IMR-90 (cell line): ENCODE measurements at regions not wholly inside any gene's neighbourhood (a gene's known extent, or its start where the extent isn't known, plus 50 kb on each side); places are given as distances from the start of the nearest gene placed in this dataset.
"Not testable (repeated sequence)": the region's sequence is repeated elsewhere in the genome, so short reads cannot be mapped to it uniquely, and the experiment has no call there.

ENCODE experiments used
- ATAC-seq: fragments of 200-7000 bp; cut with Tn5 transposase; 2 replicates; pipeline ENCODE4 v1.9.1; 2020; ENCODE audit warnings: low read depth, mild to moderate bottlenecking, moderate library complexity
- BruUV-seq: library from RNA; stranded (reverse); fragments of 400-500 nt; replicated peaks from 2 replicates; lab custom pipeline; 2021; lab: Mats Ljungman, UMichigan
- CTCF ChIA-PET: fragments of 300-600 bp; formaldehyde crosslinking; extraction: SDS; loops from one replicate; lab custom pipeline; 2021; ENCODE audit warnings: antibody characterized with exemption; lab: Yijun Ruan, JAX
- POLR2A ChIA-PET: fragments of 300-600 bp; sonication (Branson Sonifier 250); formaldehyde crosslinking; loops from one replicate; lab custom pipeline; 2022; ENCODE audit warnings: antibody characterized with exemption; ENCODE audit not compliant: unreplicated experiment; lab: Charles Lee
- DNase-seq: peaks from one replicate; pipeline ENCODE4 v3.0.0; 2013
- H2AFZ ChIP-seq: replicated peaks from 2 replicates; pipeline ENCODE3; 2013; ENCODE audit warnings: low read length, mild to moderate bottlenecking; ENCODE audit not compliant: poor library complexity
- H2AK5ac ChIP-seq: 2 replicates; pipeline ENCODE4 v1.6.1; 2013; ENCODE audit warnings: low read depth, low read length, inconsistent platforms
- H2AK9ac ChIP-seq: replicated peaks from 2 replicates; pipeline ENCODE3; 2013; ENCODE audit warnings: mild to moderate bottlenecking, low read depth, low read length, moderate library complexity; ENCODE audit not compliant: poor library complexity
- H2BK120ac ChIP-seq: 2 replicates; pipeline ENCODE4 v1.6.1; 2013; ENCODE audit warnings: low read depth, low read length, inconsistent platforms
- H2BK15ac ChIP-seq: 3 replicates; pipeline ENCODE4 v1.6.1; 2013; ENCODE audit warnings: low read depth, low read length, inconsistent platforms
- H2BK20ac ChIP-seq: 2 replicates; pipeline ENCODE4 v1.6.1; 2013; ENCODE audit warnings: low read depth, mild to moderate bottlenecking, inconsistent platforms, low read length, moderate library complexity
- H2BK5ac ChIP-seq: 2 replicates; pipeline ENCODE4 v1.6.1; 2013; ENCODE audit warnings: mild to moderate bottlenecking, low read depth, low read length, inconsistent platforms; ENCODE audit not compliant: poor library complexity, severe bottlenecking
- H3K14ac ChIP-seq: replicated peaks from 2 replicates; pipeline ENCODE4 v1.6.1; 2013; ENCODE audit warnings: low read depth, low read length, inconsistent platforms
- H3K18ac ChIP-seq: 2 replicates; pipeline ENCODE4 v1.6.1; 2013; ENCODE audit warnings: low read depth, low read length, control low read depth
- H3K23ac ChIP-seq: 2 replicates; pipeline ENCODE4 v1.6.1; 2013; ENCODE audit warnings: low read depth, low read length, inconsistent platforms
- H3K27ac ChIP-seq: 2 replicates; pipeline ENCODE4 v1.5.1; 2013; ENCODE audit warnings: mild to moderate bottlenecking, control low read depth, low read length; ENCODE audit not compliant: insufficient read depth
- H3K27me3 ChIP-seq: 2 replicates; pipeline ENCODE4 v1.6.1; 2013; ENCODE audit warnings: low read length; ENCODE audit not compliant: control insufficient read depth, insufficient read depth
- H3K36me3 ChIP-seq: 2 replicates; pipeline ENCODE4 v1.6.1; 2013; ENCODE audit warnings: low read length, mixed read lengths; ENCODE audit not compliant: control insufficient read depth, insufficient read depth
- H3K4ac ChIP-seq: 2 replicates; pipeline ENCODE4 v1.6.1; 2013; ENCODE audit warnings: low read depth, low read length, inconsistent platforms
- H3K4me1 ChIP-seq: 2 replicates; pipeline ENCODE4 v1.6.1; 2013; ENCODE audit warnings: low read length, mixed read lengths; ENCODE audit not compliant: control insufficient read depth, insufficient read depth
- H3K4me2 ChIP-seq: 2 replicates; pipeline ENCODE4 v1.6.1; 2013; ENCODE audit warnings: low read depth, mild to moderate bottlenecking, control low read depth, low read length, moderate library complexity
- H3K4me3 ChIP-seq: 2 replicates; pipeline ENCODE4 v1.5.1; 2013; ENCODE audit warnings: low read depth, mild to moderate bottlenecking, control low read depth, low read length, moderate library complexity; ENCODE audit not compliant: insufficient read depth
- H3K56ac ChIP-seq: 2 replicates; pipeline ENCODE4 v1.6.1; 2013; ENCODE audit warnings: low read length, inconsistent platforms; ENCODE audit not compliant: insufficient read depth; ENCODE audit errors: extremely low read depth
- H3K79me1 ChIP-seq, 2 experiments: 2 replicates each; pipeline ENCODE4 v1.6.1; 2013; ENCODE audit warnings: low read length in 2 of 2, inconsistent platforms in 1 of 2, low read depth in 1 of 2
- H3K9ac ChIP-seq: 2 replicates; pipeline ENCODE4 v1.6.1; 2013; ENCODE audit warnings: low read depth, low read length, control low read depth
- H3K9me1 ChIP-seq: 2 replicates; pipeline ENCODE4 v1.6.1; 2013; ENCODE audit warnings: low read length, inconsistent platforms; ENCODE audit not compliant: insufficient read depth
- H3K9me3 ChIP-seq: 2 replicates; pipeline ENCODE4 v1.6.1; 2013; ENCODE audit warnings: low read length; ENCODE audit not compliant: control insufficient read depth, insufficient read depth
- H4K20me1 ChIP-seq: 2 replicates; pipeline ENCODE4 v1.6.1; 2013; ENCODE audit warnings: low read length, inconsistent platforms; ENCODE audit not compliant: insufficient read depth
- H4K5ac ChIP-seq: 2 replicates; pipeline ENCODE4 v1.6.1; 2013; ENCODE audit warnings: mild to moderate bottlenecking, low read depth, low read length, control low read depth
- H4K8ac ChIP-seq, 2 experiments: 2 replicates each; pipeline ENCODE4 v1.6.1; 2013; ENCODE audit warnings: low read depth in 2 of 2, low read length in 2 of 2, control low read depth in 1 of 2, inconsistent platforms in 1 of 2
- H4K91ac ChIP-seq: 2 replicates; pipeline ENCODE4 v1.6.1; 2013; ENCODE audit warnings: low read depth, low read length, inconsistent platforms; ENCODE audit not compliant: insufficient read depth
- WGBS, 2 experiments: methylation state at CpG; one replicate each; pipeline versions ENCODE4 v1.1.5 to v1.1.7; 2013; ENCODE audit warnings: missing lambda C conversion rate in 2 of 2; ENCODE audit not compliant: insufficient read length in 1 of 2; ENCODE audit errors: extremely low coverage in 2 of 2; 5-methylcytosine and 5-hydroxymethylcytosine counted together
- dilution Hi-C: fragments of 300-500 bp; cut with HindIII; formaldehyde crosslinking; loops from one replicate; pipeline ENCODE4 v1.14.3; 2018; ENCODE audit warnings: low sequenced_read_pairs; ENCODE audit not compliant: unreplicated experiment
- in situ Hi-C: fragments of 300-500 bp; cut with MboI; formaldehyde crosslinking; loops from 3 replicates; pipeline ENCODE4 v1.14.3; 2019; ENCODE audit warnings: low sequenced_read_pairs, inconsistent platforms, mixed read lengths
- intact Hi-C: fragments of 100-400 bp; cut with micrococcal nuclease; formaldehyde crosslinking; loops from 2 replicates; pipeline ENCODE4 v1.10.0; 2022

DNA sequence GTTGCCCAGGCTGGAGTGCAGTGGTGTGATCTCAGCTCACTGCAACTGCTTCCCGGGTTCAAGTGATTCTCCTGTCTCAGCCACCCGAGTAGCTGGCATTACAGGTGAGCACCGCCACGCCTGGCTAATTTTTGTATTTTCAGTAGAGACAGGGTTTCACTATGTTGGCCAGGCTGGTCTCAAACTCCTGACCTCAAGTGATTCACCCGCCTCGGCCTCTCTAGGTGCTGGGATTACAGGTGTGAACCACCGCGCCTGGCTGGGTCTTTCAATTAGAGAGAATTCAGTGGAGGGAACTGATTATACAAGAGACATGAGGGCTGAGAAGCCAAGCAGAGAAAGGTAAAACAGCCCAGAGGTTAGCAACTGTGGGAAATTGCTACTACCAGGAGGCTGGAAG is 78.6 kb upstream of the BRD7 start:
- H3K27me3 ChIP-seq, H3K79me1 ChIP-seq, H3K23ac ChIP-seq, POLR2A ChIA-PET, H2AK9ac ChIP-seq, H3K18ac ChIP-seq, DNase-seq, H3K36me3 ChIP-seq, H2BK15ac ChIP-seq, H4K8ac ChIP-seq, H4K20me1 ChIP-seq, H3K4me1 ChIP-seq, H3K9ac ChIP-seq, ATAC-seq, CTCF ChIA-PET, H3K27ac ChIP-seq, H2AFZ ChIP-seq, BruUV-seq, dilution Hi-C loops, H3K14ac ChIP-seq, H3K4ac ChIP-seq, H3K4me2 ChIP-seq, H3K56ac ChIP-seq, H3K9me1 ChIP-seq, H2BK120ac ChIP-seq, H3K4me3 ChIP-seq, H4K91ac ChIP-seq, in situ Hi-C loops, intact Hi-C loops, H2BK5ac ChIP-seq, H4K5ac ChIP-seq, H3K9me3 ChIP-seq, H2BK20ac ChIP-seq, H2AK5ac ChIP-seq: not testable (repeated sequence)
- WGBS, 2 experiments = 67% methylated on average over 7 of the region's 8 CpGs; no CpG with 5 or more reads in 1 of the 2 experiments
